AG09319 (cell line): ENCODE measurements at regions not wholly inside any gene's neighbourhood (a gene's known extent, or its start where the extent isn't known, plus 50 kb on each side); places are given as distances from the start of the nearest gene placed in this dataset.

Experiments used
- DNase-seq: peaks from one replicate; pipeline ENCODE4 v3.0.0-alpha.2; 2010; ENCODE audit warnings: low read depth; ENCODE audit errors: extremely low read depth
- TF ChIP-seq, protein P1 (sequence below): IDR thresholded peaks from 2 replicates; pipeline ENCODE4 v1.5.1; 2011; ENCODE audit warnings: low read depth, mild to moderate bottlenecking, inconsistent platforms, low read length, moderate library complexity

DNA sequence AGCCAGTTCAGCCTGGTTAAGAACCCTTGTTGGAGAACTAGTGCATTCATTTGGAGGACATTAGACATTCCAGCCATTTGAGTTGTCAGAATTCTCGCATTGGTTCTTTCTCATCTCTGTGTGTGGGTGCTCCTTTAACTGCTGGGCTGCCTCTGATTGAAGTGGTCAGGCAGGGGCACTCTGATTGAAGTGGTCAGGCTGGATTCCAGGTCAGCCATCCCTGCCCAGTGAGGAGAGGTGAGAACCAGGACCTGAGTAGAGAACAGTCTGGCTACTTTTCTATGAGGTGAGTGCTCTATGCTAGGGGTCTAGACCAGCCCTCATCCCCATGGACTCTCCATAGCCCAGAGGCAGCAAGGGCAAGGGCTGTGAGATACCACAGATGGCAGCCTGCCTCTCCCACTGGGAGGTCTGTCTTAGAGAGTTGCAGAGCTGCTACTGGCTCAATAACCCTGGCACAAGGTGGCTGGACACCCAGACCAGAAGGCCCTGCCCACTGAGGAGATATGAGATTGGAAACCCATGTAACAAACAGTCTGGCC is 691.6 kb downstream of the TMTC2 start:
- TF ChIP-seq, protein P1, sequence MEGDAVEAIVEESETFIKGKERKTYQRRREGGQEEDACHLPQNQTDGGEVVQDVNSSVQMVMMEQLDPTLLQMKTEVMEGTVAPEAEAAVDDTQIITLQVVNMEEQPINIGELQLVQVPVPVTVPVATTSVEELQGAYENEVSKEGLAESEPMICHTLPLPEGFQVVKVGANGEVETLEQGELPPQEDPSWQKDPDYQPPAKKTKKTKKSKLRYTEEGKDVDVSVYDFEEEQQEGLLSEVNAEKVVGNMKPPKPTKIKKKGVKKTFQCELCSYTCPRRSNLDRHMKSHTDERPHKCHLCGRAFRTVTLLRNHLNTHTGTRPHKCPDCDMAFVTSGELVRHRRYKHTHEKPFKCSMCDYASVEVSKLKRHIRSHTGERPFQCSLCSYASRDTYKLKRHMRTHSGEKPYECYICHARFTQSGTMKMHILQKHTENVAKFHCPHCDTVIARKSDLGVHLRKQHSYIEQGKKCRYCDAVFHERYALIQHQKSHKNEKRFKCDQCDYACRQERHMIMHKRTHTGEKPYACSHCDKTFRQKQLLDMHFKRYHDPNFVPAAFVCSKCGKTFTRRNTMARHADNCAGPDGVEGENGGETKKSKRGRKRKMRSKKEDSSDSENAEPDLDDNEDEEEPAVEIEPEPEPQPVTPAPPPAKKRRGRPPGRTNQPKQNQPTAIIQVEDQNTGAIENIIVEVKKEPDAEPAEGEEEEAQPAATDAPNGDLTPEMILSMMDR, result no peak
- DNase-seq, result no peak

DNA sequence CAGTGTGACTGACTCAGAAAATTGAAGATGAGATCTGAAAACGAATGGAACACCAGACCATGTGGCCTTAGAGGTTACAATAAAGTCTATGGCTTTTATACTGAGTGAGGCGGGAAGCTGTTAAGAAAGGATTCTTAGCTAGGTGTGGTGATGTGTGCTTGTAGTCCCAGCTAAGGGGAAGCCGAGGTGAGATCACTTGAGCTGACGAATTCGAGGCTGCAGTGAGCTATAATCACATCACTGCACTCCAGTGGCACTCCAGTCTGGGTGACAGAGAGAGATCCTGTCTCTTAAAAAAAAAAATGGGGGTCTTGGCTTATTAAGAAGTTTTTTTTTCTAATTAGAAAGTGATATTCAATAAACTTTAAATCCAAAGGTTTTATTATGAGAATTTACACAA is 678.6 kb downstream of the TMTC2 start:
- DNase-seq, result no peak
- TF ChIP-seq, protein P1, result no peak

DNA sequence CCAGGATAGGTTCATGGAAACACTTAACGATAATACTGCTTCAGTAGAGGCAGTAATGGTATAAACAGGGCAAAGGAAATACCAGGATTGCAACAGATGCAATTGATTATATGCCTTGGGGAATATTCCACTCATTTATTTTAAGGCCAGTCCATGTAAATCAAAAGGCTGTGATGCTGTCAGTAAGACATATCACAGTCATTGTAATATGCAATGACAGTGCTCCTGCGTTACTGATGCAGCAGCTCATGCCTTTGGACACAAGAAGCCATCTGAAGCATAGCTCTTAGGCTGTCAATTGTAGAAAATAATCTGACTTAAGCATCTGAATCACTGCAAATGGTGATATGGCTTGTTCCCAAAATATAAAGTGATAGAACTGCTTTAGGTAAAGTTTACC is 674.8 kb downstream of the TMTC2 start:
- DNase-seq, result no peak
- TF ChIP-seq, protein P1, result no peak

DNA sequence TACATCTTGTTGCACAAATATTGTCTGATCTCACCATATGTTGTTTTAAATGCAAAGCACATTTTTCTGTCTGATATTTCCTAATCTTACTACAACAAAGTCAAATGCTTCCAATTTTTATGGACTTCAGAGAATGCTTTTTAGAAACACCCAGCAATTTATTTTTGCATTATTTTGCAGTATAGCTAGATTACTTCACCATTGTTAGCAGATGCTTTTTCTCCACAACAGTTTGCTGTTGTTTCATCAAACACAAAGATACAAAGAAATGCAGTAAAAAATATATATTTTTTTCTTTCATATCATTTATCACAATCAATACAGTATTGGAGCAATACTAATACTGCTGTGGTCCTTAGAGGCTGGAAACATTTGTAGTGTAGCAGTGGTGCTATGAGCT is 674.4 kb downstream of the TMTC2 start:
- TF ChIP-seq, protein P1, result no peak
- DNase-seq, result no peak

DNA sequence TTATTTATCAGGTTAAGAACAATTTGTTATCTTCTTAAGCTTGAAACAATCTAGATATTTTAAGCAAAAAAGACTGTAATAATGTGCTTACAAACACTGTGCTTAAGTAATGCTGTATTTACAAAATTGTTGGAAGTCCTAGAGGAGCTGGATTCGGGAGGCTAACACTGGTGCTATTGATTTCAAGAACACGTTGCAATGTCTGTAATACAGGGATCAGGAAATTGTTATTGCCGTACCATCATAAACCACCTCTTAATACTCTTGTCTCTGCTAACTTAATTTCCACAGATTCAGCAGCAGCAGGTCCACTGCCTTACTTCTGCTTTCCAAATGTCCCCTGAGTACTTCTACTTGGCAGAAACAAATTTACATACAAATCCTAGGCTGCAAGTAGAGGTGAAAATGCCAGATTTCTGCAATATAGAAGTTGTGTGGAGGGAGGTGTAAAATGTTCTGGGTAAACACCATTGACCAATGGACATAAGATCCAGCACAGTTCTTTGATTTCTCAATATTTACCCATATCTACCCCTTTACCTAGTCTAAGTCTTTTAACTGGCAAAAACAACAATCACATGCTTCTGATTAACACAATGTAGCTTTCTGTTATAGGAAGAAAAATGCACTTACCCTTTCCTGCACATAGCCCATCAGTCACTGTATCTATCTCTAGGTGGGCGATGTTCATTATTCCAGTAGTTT is 663.4 kb downstream of the TMTC2 start:
- TF ChIP-seq, protein P1, result no peak
- no peak for DNase-seq

DNA sequence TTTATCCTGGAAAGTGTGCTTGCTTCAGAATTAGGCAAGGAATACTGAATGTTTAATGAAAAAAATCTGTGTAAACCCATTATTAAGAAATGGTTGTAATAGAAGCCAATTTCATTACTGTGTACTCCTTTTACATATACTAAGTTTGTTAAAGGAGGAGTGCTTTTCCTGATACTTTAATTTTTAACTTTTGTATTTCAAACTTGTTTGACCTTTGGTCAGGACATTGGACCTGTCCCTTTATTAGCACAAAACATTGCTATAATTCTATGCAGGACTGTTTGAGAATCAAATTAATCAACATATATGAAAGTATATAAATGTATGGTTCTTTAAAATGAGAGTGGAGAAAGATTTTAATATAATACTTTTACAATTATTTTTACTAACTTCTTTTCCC is 659.6 kb downstream of the TMTC2 start:
- TF ChIP-seq, protein P1, result no peak
- no peak for DNase-seq

DNA sequence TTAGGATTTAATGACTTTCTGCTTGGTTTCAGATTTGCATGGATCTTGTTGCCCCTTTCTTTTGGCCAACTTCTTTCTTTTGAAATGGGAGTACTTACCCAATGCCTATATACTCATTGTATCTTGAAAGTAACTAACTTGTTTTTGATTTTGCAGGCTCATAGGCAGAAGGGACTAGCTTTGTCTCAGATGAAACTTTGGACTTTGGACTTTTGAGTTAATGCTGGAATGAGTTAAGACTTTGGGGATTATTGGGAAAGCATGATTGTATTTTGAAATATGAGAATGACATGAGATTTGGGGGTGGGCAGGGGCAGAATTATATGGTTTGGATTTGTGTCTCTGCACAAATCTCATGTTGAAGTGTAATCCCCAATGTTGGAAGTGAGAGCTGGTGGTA is 657.1 kb downstream of the TMTC2 start:
- TF ChIP-seq, protein P1, result no peak
- no peak for DNase-seq
